LNCAP (cell line): ENCODE measurements at regions not wholly inside any gene's neighbourhood (a gene's known extent, or its start where the extent isn't known, plus 50 kb on each side); places are given as distances from the start of the nearest gene placed in this dataset.

Source experiments
- TF ChIP-seq, protein P1 (sequence below): fragments of 450-650 bp; IDR thresholded peaks from 2 replicates; pipeline ENCODE4 v1.5.1; 2017; ENCODE audit warnings: mild to moderate bottlenecking

- TF ChIP-seq, protein P1, sequence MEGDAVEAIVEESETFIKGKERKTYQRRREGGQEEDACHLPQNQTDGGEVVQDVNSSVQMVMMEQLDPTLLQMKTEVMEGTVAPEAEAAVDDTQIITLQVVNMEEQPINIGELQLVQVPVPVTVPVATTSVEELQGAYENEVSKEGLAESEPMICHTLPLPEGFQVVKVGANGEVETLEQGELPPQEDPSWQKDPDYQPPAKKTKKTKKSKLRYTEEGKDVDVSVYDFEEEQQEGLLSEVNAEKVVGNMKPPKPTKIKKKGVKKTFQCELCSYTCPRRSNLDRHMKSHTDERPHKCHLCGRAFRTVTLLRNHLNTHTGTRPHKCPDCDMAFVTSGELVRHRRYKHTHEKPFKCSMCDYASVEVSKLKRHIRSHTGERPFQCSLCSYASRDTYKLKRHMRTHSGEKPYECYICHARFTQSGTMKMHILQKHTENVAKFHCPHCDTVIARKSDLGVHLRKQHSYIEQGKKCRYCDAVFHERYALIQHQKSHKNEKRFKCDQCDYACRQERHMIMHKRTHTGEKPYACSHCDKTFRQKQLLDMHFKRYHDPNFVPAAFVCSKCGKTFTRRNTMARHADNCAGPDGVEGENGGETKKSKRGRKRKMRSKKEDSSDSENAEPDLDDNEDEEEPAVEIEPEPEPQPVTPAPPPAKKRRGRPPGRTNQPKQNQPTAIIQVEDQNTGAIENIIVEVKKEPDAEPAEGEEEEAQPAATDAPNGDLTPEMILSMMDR, result no peak
Observed at GRCh38 chr12:22978962-22979361, 354.0 kb downstream of the ETNK1 start.

GRCh38 chr12:22979854-22980469 lies 355.0 kb downstream of the ETNK1 start:
- TF ChIP-seq, protein P1, result no peak

- TF ChIP-seq, protein P1, result peak; percentile 32; the same call in 1 of the 2 replicates
Observed at GRCh38 chr12:22981711-22982110, 356.7 kb downstream of the ETNK1 start.

GRCh38 chr12:22982635-22983034 lies 357.7 kb downstream of the ETNK1 start:
- TF ChIP-seq, protein P1, result no peak

DNA sequence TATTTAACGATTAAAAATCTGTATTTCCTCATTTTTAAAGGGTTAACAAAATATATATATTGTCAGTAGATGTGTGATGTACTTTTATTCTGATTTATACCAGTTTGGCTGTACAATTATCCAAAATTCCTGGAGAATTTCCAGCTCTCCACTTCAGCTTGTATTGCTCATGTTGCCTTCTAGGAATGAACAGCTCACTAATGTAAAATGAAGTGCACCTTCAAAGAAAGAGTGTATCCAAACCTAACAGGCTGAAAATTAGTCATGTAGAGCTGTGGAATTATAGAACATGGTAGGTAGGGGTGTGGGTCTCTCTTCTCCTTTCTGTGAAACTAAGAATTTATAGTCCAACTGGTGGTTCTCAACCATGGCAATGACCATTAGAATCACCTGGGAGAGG lies 362.0 kb downstream of the ETNK1 start:
- TF ChIP-seq, protein P1, result no peak

DNA sequence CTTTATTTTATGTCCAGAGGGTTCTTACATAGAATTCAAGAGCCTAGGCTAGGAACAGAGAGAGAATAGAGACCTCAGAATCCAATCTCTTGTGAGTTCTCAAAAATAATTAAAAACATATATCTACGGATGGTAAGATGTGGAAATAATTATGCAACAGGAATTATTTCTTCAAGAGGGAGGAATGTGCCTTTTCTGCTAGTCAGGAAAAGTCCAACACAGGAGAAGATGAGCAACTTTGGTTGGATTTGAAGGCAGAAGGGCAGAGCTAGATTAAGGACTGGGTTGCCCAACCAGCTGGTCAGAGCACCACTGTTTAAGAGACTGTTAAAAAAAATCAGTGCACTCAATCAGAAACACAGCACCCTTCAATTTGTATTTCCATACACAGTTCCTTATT lies 365.5 kb downstream of the ETNK1 start:
- TF ChIP-seq, protein P1, result no peak

DNA sequence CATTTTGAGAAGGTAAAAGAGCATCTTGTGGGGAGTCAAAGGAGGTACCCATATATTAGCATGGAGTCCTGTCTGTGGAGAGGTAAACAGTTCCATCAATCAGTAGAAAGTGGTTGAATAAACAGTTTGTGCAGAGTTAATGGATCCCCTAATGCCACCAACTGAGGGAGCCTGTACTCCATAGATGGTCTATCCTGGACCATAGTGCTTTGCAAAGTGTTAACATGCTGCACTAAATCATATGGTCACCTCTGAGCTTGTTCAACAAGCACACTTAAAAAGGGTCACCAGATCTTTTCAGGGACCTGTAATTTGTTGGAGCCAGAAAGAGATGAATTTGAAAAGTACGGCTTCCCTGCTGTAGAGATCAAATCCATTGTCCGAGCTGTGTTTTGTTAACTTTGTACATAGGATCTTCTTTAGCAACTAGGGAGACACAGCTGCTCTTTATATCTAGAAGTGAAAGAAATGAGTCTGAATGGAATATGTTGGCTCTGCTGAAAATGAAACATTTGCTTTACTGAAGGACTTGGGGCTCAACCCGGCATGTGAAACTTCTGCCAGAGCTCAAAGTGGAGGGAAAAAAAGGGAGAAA lies 366.4 kb downstream of the ETNK1 start:
- TF ChIP-seq, protein P1, result no peak
